HG02798 (cell line): ENCODE measurements at regions not wholly inside any gene's neighbourhood (a gene's known extent, or its start where the extent isn't known, plus 50 kb on each side); places are given as distances from the start of the nearest gene placed in this dataset.
A peak's percentile ranks its signal among the peaks of the same experiment; 100 is the strongest.

Source experiments
- ATAC-seq: cut with Tn5 transposase; IDR thresholded peaks from one replicate; pipeline ENCODE4 v1.9.1; 2021; ENCODE audit warnings: mild to moderate bottlenecking; ENCODE audit not compliant: unreplicated experiment, poor library complexity

- ATAC-seq: no peak
These were observed 83.9 kb upstream of the DUSP22 start for GRCh38 chr6:208364-208763.

- no peak for ATAC-seq
These were observed 83.3 kb upstream of the DUSP22 start for GRCh38 chr6:208938-209337.

- peak; percentile 84 for ATAC-seq
These were observed 82.7 kb upstream of the DUSP22 start for GRCh38 chr6:209432-210103.

GRCh38 chr6:210104-210456 is 82.2 kb upstream of the DUSP22 start:
- no peak for ATAC-seq

- ATAC-seq: no peak
These were observed 81.4 kb upstream of the DUSP22 start for GRCh38 chr6:210778-211374.

- no peak for ATAC-seq
These were observed 80.3 kb upstream of the DUSP22 start for GRCh38 chr6:211871-212497.

GRCh38 chr6:213284-213683 is 79.0 kb upstream of the DUSP22 start:
- ATAC-seq: no peak

GRCh38 chr6:214428-214827 is 77.9 kb upstream of the DUSP22 start:
- ATAC-seq: no peak

- no peak for ATAC-seq
These were observed 76.8 kb upstream of the DUSP22 start for GRCh38 chr6:215335-216034.

GRCh38 chr6:217048-217659 is 75.1 kb upstream of the DUSP22 start:
- peak; percentile 22 for ATAC-seq

GRCh38 chr6:218153-219018 is 73.9 kb upstream of the DUSP22 start:
- ATAC-seq: peak; percentile 42

- peak; percentile 19 for ATAC-seq
These were observed 73.2 kb upstream of the DUSP22 start for GRCh38 chr6:219019-219570.

- ATAC-seq: no peak
These were observed 72.6 kb upstream of the DUSP22 start for GRCh38 chr6:219641-220198.

- ATAC-seq: no peak
These were observed 72.0 kb upstream of the DUSP22 start for GRCh38 chr6:220312-220711.

GRCh38 chr6:220721-221475 is 71.4 kb upstream of the DUSP22 start:
- ATAC-seq: no peak

- ATAC-seq: no peak
These were observed 70.5 kb upstream of the DUSP22 start for GRCh38 chr6:221531-222349.

GRCh38 chr6:222468-222867 is 69.8 kb upstream of the DUSP22 start:
- ATAC-seq: no peak

- ATAC-seq: no peak
These were observed 69.2 kb upstream of the DUSP22 start for GRCh38 chr6:223136-223535.
